GM18909 (cell line): ENCODE measurements at regions not wholly inside any gene's neighbourhood (a gene's known extent, or its start where the extent isn't known, plus 50 kb on each side); places are given as distances from the start of the nearest gene placed in this dataset.
A peak's percentile ranks its signal among the peaks of the same experiment; 100 is the strongest.

Experiments
- ATAC-seq: cut with Tn5 transposase; IDR thresholded peaks from one replicate; pipeline ENCODE4 v1.9.1; 2021; ENCODE audit warnings: mild to moderate bottlenecking; ENCODE audit not compliant: unreplicated experiment, poor library complexity

DNA sequence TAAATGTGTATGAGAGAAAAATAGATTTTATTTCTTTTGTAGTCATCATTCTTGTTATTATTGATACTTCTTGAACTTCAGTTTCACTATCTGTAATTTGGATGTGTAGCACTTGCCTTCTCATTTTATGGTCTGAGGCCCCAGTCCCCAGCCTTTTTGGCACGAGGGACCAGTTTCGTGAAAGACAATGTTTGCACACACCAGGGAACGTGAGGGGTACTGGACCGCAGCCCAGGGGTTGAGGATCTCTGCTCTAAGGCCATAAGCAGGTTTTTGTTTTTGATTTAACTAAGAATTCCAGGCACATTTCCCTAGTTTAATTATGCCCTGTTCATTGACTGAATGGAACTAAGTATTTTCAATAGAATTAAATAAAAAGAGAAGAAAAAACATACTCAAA, 261.5 kb downstream of the BMP2 start:
- ATAC-seq: no peak

DNA sequence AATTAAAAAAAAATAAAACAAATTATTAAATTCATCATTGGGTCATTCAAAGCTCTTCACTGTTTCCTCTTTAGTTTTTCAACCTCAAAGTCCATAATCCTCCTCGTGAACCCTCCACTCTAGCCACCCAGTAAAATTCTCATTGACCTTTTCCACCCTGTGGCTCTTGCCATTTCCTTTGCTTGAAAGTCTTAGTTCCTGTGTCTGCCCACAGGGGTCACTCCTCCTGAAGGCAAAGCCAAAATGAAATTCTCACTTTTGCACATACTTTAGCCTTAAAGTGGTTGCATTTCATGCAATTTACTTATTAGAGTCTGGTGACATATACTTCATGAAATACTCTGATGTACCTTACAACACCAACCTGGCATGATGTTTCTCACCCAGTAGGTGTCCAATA, 263.7 kb downstream of the BMP2 start:
- ATAC-seq: no peak

DNA sequence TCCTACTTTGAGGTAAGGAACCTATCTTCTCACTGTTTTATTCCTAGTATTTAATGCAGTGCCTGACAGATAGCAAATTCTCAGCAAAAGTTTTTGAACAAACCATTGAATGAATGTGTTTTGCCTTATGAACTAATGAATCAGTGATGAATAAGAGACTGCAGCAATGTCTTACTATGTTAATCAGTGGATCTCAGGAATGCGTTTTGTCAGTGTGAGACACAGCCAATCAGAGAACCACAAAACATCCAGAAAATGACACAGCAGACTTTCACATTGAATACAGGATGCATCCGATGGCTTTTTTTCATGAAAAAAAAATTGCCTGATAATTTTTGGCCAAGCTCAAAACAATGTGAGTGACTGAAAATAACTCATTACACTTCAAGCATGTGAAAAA, 270.5 kb downstream of the BMP2 start:
- no peak for ATAC-seq

DNA sequence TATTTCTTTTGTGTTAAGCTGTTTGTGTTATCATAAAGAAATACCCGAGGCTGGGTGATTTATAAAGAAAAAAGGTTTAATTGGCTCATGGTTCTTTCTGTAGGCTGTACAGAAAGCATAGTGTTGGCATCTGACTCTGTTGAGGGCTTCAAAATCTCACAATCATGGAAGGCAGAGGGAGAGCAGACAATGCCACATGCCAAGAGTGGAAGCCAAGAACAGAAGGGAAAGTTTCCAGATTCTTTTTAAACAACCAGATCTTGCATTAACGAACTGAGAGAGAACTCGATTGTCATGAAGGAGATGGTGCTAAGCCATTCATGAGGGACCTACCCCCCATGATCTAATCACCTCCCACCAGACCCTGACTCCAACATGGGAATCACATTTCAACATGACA, 290.1 kb downstream of the BMP2 start:
- no peak for ATAC-seq

DNA sequence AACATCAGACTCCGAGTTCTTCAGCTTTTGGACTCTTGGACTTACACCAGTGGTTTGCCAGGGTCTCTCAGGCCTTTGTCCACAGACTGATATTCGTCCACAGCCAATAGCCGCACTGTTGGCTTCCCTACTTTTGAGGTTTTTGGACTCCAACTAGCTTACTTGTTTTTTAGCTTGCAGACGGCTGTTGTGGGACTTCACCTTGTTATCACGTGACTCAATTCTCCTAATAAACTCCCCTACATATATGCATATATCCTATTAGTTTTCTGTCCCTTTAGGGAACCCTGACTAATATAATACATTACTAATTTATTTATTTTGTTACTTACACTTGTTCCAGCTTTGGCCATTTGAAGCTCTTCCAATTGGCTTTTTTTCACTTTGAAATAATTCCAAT, 311.3 kb downstream of the BMP2 start:
- no peak for ATAC-seq

DNA sequence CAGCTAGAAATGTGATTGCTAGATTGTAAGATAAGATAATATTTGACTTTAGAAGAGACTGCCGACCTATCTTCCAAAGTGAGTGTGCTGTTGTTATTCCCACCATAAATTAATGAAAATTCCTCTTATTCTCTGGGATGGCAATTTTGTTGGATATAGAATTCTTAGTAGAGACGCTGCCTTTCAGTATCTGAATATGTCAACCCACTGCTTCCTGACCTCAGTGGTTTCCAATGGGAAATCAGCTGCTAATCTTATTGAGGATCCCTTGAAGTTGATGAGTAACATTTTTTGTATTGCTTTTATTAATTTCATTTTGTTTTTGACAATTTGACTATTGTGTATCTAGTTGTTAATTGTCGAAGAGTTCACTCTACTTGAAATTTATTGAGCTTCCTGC, 313.0 kb downstream of the BMP2 start:
- ATAC-seq: no peak

DNA sequence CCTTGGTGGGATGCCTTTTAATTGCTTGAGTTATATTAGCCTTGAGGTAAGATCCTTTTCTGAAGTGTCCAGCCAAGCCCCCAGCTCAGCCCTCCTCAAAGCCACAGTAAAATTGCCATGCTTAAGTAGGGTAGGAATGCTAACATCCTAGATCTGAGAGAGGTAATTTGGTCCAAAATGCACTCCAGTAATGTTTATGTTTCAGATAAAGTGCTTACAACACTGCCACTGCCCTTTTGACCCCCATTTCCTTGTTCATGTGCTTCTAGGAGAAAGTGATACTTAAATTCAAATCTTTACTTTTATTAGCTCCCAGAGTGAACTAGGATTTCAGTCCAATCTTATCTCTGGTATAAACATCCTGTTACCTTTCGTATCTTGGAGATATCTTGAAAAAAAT, 318.0 kb downstream of the BMP2 start:
- ATAC-seq: no peak

DNA sequence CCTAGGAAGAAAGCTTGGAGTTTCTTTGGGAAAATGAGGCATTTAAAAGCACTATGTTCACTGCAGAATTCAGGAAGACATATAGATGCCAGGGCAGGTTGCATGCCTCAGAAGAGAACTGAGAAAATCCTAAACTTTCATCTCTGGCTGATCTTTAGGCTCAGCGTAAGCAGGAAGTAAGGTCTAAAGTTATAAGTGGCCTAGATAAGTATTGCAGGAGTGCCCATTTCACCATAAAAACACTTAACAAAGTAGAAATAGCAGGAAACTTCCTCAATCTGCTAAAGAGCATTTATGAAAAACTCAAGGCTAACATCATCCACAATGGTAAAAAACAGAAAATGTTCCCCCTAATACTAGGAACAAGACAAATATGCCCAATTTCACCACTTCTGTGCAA, 320.3 kb downstream of the BMP2 start:
- no peak for ATAC-seq

DNA sequence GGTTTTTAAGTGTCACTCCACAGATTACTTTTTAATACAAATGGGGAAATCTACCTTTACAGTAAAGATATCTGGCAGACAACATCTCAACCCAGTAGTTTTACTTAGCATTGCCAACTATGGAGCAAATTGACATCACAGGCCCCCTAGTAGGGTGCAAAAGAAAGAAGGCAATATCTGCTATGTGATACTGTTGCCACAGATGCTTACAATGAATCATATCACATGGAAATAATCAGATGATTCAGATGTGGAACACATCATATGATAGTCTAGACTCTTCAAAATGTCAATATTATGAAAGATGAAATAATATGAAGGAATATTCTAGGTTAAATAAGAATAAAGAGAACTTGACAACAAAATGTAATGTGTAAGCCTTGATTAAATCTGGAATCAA, 322.5 kb downstream of the BMP2 start:
- ATAC-seq: no peak

DNA sequence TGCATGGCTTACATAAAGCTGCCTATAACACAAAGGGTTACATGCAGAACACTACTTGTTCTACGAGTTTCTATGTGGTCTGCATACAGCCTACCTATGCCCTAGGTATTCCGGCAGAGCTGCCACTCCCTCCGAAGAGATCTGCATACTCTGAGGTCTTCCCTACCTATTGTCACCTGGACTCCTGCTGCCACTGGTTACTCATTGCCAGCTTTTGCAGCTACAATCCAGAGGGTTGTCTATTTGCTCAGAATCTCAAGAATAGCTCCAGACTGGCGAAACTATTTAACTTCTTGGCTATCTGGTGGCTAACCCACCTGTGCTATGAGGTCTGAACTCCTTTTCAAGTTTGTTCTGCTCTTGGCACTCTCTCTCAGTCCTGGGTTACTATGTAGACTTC, 323.3 kb downstream of the BMP2 start:
- no peak for ATAC-seq

DNA sequence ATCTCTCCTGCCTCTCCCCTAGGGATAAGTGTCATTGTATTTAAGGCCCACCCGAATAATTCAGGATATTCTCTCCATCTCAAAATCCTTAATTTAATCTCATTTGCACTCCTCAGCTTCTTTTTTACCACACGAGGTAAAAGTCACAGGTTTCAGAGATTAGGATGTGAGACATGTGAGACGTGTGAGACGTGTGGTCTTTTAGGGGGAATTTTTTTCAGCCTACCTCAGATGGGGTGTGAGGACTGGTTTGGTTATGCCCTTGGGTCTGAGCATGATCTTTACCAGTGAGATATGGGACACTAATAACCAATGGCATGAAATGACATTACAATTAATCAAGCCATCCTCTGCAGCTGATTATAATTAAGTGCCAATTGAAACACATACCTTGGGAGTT, 324.2 kb downstream of the BMP2 start:
- ATAC-seq: no peak

DNA sequence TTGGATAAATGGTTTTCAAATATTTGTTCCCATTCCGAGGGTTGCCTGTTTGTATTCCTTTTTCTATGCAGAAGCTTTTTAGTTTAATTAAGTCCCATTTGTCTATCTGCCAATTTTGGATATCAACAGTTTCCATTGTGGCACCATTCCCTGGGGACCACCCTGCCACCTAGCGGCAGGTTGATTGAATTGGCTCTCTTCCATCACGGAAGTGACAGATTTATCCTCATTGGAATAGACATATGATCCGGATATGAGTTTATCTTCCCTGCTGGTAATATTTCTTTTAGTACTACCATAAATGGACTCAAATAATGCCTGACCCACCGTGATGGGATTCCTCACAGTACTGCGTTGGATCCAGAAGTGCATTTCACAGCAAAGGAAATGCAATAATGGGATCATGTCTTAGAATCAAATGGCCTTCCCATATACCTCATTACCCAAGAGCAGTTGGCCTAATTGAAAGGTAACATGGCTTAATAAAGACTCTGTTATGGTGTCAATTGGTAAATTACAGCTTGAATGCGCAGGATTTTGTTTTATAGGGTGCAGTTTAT, 327.0 kb downstream of the BMP2 start:
- ATAC-seq: peak; percentile 61

DNA sequence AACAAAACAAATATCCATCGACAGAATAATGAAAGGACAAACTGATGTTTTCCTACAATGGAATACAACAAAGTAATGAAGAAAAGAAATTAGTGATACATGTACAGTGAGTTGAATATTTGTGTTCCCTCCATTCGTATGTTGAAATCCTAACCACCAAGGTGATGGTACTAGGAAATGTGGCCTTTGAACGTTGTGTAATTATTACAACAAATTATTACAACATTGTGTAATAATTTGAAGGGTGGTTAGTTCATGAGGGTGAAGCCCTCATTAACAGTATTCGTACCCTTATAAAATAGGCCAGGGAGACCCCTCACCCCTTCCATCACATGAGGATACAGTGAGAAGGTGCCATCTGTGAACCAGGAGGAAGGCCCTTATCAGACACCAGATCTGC, 339.4 kb downstream of the BMP2 start:
- no peak for ATAC-seq

DNA sequence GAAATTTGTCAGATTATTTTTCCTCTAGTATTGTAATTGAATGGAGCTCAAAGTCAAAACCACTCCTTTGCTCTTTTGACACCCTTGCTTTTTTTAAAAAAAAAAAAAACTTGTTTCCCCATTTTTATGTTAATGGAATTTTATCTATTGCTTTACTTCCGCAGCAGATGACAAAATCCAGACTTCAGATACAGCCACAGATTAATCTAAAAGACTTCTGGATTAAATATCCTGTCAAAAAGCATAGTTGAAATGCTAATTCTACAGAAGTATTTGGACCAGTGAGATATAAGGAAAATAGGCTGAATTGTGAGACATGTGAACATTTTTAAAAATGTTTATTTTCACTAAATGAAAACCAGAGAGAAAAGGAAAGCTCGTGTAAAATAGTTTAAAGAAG, 341.4 kb downstream of the BMP2 start:
- ATAC-seq: no peak

DNA sequence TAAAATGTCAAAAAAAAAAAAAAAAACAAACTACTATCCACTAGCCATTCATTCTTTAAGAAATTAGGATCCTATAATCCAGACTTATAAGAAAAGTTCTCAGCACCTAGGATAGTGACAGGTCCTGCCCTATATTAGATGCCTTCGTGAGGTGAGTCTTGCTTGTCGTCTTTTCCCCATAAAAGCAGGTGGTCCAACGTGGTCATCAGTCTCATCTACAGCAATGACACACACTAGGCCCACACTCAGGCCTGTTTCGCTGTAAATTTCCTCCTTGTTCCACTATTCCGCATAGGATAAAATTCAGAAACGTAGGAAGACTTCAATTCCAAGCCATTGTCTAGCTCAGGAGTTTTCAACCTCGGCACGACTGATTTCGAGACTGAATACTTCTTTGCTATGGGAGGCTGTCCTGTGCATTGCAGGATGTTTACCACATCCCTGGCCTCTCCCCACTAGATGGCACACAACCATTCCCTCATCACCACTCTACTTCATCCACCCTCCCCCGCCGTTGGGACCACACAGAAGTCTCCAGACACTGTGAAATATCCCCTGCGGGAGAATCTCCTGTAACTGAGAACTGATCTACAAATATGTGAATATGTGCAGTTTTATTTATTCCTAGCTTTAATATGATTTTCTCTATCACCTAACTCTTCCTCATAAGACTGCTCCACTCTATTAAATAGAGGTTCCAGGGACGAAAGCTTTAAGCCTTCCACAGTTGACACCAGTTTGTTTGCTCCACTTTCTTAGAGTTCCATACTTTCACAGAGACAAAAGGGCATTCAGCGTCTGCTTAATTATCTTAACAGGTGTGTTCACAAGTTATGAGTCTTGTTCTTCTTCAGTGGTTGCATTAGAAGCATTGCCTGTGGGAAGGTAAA, 346.3 kb downstream of the BMP2 start:
- peak; percentile 95 for ATAC-seq

DNA sequence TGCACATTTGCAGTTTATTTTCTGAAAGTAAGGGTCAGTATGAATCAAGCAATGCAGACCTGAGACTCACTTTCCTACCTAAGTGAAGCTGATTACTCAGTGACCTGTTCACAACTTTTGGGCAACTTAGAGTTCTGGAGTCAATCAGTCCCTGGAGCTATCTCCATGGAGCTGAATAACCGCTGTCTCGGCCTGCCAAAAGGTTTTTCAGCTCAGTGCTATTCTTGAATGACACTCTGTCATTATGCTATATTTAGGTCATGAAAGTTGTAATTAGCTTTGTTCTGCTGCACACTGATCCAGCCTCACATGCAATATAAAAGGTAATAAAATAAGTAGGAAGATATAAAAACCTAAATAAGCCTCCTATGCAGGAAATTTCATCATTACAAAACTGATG, 356.0 kb downstream of the BMP2 start:
- no peak for ATAC-seq

DNA sequence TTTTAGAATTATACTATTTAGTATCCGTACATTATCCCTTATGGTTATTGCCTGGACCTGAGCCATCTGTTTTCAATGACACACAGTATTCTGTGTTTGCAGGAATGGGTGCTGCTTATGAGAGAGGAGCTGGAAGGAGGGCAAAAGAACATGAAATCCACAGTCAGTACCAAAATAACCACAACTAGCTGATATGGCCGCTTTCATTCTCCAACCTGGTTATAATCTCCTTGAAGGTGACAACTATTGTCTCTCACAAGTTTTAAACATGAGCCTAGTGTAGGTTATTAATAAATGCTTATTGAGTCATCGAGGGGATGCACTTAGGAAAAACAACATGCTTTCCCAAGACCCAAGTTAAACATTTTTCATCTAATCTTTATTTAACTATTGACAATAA, 356.6 kb downstream of the BMP2 start:
- ATAC-seq: no peak

DNA sequence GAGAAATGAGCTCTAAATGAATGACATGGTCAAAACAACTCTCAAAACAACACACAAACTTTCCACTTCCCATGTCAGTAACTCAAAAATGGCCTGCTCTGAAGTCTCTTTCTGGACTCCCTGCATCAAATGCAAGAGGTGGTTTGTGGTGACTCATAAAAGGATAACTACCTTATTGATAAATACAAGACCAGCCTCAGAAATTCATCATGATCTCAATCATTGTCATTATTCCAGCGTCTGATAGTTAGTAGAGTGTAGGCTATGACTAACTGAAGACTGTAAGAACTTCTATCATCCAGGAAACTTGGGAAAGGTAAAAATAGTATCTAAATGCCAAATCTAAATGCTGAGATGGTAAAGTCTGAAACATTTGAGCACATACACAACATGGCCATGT, 369.4 kb downstream of the BMP2 start:
- peak; percentile 38 for ATAC-seq

DNA sequence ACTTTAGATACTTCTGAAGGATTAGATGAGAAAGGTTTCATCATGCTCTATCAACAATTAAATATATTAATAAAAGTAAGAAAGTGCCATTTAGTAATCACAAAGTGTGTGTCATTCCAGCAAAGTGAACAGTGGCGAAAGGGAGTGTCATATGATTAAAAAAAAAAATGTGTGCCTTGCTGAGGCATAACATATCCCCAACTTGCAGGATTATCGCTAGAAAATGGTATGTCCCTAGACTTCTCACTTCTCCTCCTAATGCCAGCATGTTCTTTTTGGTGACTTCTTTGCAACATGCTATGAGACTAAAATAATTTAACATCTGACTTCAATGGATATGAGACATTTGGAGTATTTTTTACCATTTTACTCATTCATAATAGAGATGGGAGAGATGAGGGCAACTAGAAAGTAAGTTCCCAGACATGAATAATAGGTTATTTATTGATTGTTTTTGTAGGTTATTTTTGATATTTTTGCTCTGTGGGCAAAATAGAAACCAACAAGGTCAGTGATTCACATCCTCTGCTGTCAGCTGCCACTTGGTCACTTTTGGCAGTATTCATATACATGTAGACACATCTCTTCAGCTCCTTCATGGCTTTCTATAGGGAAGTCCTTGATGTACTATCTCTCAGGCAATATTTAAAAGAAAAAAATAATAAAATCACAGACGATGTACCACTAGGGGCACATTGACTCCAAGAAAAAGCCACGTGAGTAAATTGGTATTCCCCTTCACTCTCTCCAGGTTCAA, 370.1 kb downstream of the BMP2 start:
- peak; percentile 96 for ATAC-seq

DNA sequence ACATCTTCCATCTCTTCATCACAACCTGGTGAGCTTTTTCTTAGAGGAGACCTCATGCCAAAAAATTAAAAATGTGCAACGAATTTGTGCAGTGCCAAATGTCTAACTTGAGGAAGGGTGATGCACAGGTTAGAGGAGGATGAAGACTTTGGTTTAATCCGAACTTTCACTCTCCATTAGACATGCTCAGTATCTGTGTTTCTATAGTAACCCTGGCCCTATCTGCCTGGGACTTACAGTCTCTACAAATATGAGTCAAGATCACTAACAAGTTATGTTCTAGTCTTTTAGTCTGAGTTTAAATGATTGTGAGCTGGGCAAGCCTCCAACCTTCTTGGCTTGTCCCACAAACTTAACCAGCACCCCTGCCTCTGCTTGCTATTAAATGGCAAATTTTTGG, 377.0 kb downstream of the BMP2 start:
- no peak for ATAC-seq

DNA sequence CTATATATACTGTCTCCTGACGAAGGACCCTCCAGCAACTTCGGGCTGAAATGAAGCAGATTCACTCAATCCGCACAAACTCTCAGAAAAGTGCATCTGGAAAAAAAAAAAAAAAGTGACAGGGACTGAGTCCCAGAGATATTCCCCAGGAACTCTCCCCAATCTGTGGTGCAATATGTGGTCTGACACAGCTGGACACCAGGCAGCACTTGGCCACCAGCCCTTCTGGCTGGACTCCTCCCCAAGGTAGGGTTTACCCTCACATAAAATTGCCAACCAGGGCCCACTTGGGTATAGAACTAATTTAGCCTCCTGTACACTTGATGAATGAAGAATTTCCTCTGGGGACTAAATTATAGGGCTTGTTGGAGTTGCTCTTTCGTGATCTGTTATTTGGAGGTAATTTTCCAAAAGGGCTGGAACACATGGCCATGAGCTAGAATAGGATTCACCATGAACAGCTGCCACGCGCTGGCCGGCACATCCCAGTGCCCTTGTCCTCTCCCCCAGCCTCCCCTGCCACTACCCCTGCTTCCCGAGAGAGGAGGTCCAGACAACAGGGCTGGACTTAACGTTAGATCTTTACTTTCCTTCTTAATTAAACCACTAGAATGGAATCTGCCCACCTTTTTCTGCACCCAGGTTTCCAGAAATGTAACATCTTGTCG, 379.2 kb downstream of the BMP2 start:
- no peak for ATAC-seq
